GM12865 (cell line): ENCODE measurements at regions not wholly inside any gene's neighbourhood (a gene's known extent, or its start where the extent isn't known, plus 50 kb on each side); places are given as distances from the start of the nearest gene placed in this dataset.

ENCODE experiments used
- DNase-seq: peaks from one replicate; pipeline ENCODE4 v3.0.0; 2010; ENCODE audit warnings: low read depth
- H3K4me3 ChIP-seq: 2 replicates; pipeline ENCODE4 v1.5.1; 2011; ENCODE audit warnings: mild to moderate bottlenecking, low read depth, low read length, control low read depth
- TF ChIP-seq, protein P1 (sequence below): IDR thresholded peaks from 2 replicates; pipeline ENCODE4 v1.5.1; 2011; ENCODE audit warnings: low read length, control low read depth, low read depth, inconsistent platforms; ENCODE audit not compliant: insufficient read depth; ENCODE audit errors: missing control alignments

DNA sequence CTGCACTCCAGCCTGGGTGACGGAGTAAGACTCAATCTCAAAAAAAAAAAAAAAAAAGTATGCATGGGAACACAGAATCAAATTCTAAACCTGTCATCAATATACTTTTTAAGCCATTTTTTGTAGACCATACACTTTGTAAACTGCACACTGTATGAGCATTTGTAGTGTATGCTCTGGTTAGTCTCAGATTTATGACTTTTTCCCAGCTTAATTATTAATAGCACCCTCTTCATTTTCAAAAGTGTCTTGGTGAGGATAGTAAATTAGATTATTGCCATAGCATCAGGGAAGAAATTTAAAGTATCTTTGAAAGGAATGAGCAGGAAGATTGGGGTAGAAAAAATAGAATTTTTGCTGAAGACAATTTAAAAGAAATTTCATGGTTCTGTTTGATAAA is 330.8 kb upstream of the RSPO3 start:
- TF ChIP-seq, protein P1, sequence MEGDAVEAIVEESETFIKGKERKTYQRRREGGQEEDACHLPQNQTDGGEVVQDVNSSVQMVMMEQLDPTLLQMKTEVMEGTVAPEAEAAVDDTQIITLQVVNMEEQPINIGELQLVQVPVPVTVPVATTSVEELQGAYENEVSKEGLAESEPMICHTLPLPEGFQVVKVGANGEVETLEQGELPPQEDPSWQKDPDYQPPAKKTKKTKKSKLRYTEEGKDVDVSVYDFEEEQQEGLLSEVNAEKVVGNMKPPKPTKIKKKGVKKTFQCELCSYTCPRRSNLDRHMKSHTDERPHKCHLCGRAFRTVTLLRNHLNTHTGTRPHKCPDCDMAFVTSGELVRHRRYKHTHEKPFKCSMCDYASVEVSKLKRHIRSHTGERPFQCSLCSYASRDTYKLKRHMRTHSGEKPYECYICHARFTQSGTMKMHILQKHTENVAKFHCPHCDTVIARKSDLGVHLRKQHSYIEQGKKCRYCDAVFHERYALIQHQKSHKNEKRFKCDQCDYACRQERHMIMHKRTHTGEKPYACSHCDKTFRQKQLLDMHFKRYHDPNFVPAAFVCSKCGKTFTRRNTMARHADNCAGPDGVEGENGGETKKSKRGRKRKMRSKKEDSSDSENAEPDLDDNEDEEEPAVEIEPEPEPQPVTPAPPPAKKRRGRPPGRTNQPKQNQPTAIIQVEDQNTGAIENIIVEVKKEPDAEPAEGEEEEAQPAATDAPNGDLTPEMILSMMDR, result no peak
- no peak for DNase-seq
- H3K4me3 ChIP-seq, result no peak overlapping the region

DNA sequence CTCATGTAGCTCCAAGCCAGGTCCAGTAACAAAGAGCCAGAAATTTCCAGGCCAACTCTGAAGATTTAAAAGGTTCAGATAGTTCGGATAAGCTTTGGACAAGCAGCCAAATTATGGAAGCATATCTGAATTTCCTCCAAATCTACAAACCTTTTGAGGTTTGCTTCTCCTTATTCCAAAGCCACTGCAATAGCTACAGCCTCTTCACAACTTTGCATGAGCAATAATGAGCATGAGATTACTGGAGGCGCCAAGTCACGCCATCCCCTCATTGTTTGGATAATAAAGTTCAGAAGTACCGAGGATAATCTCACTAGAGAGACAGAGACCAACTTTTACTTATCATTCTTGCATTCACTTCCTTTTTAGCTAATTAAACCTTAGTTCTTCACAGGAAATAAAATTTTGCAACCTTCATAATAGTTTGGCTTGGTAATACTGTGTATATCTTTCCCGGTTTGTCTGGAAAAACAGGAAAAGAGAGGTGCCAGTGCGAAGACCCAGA is 329.6 kb upstream of the RSPO3 start:
- TF ChIP-seq, protein P1, result no peak
- H3K4me3 ChIP-seq, result no peak overlapping the region

DNA sequence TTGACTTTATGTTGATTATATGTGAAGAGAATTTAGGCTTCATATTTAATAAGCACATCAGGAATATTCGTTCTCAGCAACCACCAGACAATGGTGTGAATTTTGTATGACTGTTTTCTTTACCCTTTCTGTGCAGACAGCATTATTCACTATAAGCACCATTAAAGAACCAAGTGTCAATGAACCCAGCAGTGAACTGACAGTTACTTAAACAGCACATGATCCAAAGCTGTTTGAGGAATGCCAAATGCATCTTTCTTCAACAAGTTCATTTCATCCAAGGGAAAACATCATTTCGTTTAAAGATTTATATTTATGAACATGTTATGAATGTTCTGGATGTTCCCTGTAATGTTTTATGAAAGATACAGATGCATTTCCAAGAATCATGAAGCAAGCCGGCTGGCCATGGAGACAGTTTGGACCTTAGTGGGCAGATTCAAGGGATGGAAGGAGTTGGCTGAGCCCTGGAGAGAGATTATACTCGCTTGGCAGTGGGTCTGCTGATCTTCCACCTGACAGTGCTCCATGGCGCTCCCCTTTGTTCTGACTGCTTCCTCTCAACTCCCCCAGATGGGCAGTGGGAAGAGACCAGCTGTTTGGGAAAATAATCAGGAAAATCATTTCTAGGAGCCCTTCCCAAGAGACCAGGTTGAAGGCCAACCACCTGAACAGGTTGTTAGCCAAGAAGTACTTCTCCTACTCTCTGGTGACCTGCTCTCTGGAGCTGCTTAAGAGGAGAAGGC is 326.0 kb upstream of the RSPO3 start:
- no peak overlapping the region for H3K4me3 ChIP-seq
- TF ChIP-seq, protein P1, result no peak
- DNase-seq, result no peak

More for the DNA sequence above, 329.6 kb upstream of the RSPO3 start:
- no peak for DNase-seq

DNA sequence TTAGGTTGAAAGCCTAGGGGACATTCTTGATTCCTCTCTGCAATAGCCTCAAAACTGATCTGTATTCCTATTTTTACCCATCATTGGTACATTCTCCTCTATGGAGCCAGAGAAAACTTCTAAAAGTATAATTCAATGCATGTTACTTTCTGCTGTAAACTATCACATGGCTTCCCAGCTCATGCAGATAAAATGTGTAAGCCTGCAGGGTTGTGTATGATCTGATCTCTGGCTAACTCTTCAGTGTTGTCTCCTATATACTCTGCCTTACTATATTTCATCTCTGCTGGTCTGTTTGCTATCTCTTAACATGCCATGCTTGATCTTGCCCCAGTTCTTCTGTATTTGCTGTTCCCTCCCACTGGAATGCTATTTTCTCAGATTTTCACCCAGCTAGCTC is 323.3 kb upstream of the RSPO3 start:
- H3K4me3 ChIP-seq, result no peak overlapping the region
- no peak for DNase-seq
- TF ChIP-seq, protein P1, result no peak

DNA sequence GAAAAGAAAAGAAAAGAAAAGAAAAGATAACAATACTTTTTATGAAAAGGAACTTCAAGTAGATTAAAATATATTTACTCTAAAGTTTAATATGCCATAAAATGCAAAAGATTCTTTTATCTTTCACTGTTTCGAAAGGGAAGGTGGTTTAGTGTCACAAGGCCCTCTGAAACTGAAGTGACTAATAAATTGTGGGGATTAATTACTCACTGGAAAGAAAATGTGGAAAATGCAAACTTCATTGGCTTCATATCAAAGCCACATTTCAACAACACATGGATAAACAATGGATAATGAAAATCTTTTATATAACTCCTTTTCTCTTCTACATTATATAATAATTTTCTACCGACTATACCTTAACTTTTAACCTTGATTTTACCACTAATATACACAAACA is 320.5 kb upstream of the RSPO3 start:
- H3K4me3 ChIP-seq, result no peak overlapping the region
- TF ChIP-seq, protein P1, result no peak
- no peak for DNase-seq

DNA sequence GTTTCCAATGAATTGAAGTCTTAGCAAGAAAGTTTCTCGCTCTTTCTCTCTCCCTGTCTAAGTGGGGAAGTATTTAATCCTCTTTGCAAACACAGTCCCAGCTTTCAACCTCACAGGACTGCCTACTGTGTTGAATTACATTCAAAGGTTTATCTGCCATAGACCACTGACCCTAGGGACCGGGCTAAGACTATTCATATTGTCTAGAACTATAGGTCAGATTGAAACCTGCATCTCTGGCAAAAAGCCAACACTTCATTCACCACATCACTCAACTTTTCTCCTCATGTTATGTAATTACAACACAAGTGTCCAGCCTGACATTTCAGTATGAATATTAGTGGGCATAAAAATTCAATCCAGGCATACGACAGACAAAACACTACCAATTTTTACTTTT is 314.7 kb upstream of the RSPO3 start:
- TF ChIP-seq, protein P1, result no peak
- no peak overlapping the region for H3K4me3 ChIP-seq
- DNase-seq, result peak; percentile 38
